ENCODE measurements at regions not wholly inside any gene's neighbourhood (a gene's known extent, or its start where the extent isn't known, plus 50 kb on each side); places are given as distances from the start of the nearest gene placed in this dataset.

DNA sequence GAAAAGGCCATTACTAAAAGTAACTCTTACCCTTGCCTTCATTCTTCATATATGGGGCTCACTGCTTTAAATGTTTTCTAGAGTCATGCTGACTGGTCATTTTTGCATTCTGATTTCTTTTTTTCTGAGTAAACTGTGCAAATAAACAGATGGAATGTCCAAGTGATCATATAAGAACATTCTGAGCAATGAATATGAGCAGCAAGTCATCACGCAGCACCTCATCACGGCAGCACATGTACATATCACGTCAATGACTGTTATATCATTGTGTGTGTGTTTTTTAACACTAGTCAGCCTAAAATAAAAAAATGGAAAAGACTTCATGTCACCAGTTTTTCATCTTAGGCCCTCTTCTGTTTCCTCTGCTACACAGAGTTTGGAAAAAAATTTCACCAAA is 490.0 kb upstream of the ZFHX3 start:
- Histone ChIP-seq H3K4me1 (ENCODE audit: control insufficient read depth in 1 of 2, insufficient read depth in 2 of 2, low read length in 2 of 2) (no peaks in the 10 kb centered on the region), H3K27me3 (ENCODE audit: insufficient read depth, low read length) (peaks cover 20% of the 10 kb centered on the region; the same call in 1 of the 2 replicates), H3K9me2 (ENCODE audit: insufficient read depth) (no peaks in the 10 kb centered on the region), H3K9ac (ENCODE audit: low read length) (no peak overlapping the region), H3K9me3 (ENCODE audit: control insufficient read depth in 1 of 2, insufficient read depth in 1 of 2, low read depth in 1 of 2, low read length in 2 of 2) (no peaks in the 10 kb centered on the region), H2AFZ (ENCODE audit: low read depth, low read length, poor library complexity, severe bottlenecking) (no peak overlapping the region), H3K36me3 (ENCODE audit: control insufficient read depth in 1 of 2, insufficient read depth in 2 of 2, low read length in 2 of 2) (no peaks in the 10 kb centered on the region), H3K4me2 (ENCODE audit: low read length) (no peak overlapping the region), H4K20me1 (ENCODE audit: insufficient read depth) (no peaks in the 10 kb centered on the region), H3K27ac (ENCODE audit: low read depth, low read length) (no peak overlapping the region), H3K79me2 (ENCODE audit: insufficient read depth, low read length) (no peaks in the 10 kb centered on the region), H3K4me3 (replicated peaks in 1 of 2; ENCODE audit: low read depth in 1 of 2, low read length in 2 of 2) (no peak overlapping the region)
- no peak for DNase-seq (ENCODE audit: low read depth, low spot score)
- ChIA-PET POLR2A (no interaction called here), RAD21 (ENCODE audit: low non-redundant PET in 1 of 2, low total read pairs in 2 of 2, uncharacterized antibody in 2 of 2, unreplicated experiment in 2 of 2) (no interaction called here), CTCF (no interaction called here)
- TF ChIP-seq ZNF274 (IDR thresholded peaks at IDR 0.05; ENCODE audit: low read depth, low read length) (no peak), ZFX (IDR thresholded peaks at IDR 0.05) (no peak), SIN3A (IDR thresholded peaks at IDR 0.05; ENCODE audit: low read depth) (no peak), POLR2AphosphoS5 (IDR thresholded peaks at IDR 0.05; ENCODE audit: low read depth, low read length) (no peak), SRF (IDR thresholded peaks at IDR 0.05; ENCODE audit: low read depth) (no peak), RAD21 (IDR thresholded peaks at IDR 0.05; ENCODE audit: low read depth) (no peak), TCF7L2 (IDR thresholded peaks at IDR 0.05; ENCODE audit: borderline replicate concordance, extremely low read depth, insufficient read depth, insufficient read length) (no peak), FOSL1 (IDR thresholded peaks at IDR 0.05; ENCODE audit: low read depth) (no peak), JUND (IDR thresholded peaks at IDR 0.05) (no peak)
- TF ChIP-seq, protein P1, sequence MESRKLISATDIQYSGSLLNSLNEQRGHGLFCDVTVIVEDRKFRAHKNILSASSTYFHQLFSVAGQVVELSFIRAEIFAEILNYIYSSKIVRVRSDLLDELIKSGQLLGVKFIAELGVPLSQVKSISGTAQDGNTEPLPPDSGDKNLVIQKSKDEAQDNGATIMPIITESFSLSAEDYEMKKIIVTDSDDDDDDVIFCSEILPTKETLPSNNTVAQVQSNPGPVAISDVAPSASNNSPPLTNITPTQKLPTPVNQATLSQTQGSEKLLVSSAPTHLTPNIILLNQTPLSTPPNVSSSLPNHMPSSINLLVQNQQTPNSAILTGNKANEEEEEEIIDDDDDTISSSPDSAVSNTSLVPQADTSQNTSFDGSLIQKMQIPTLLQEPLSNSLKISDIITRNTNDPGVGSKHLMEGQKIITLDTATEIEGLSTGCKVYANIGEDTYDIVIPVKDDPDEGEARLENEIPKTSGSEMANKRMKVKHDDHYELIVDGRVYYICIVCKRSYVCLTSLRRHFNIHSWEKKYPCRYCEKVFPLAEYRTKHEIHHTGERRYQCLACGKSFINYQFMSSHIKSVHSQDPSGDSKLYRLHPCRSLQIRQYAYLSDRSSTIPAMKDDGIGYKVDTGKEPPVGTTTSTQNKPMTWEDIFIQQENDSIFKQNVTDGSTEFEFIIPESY (IDR thresholded peaks at IDR 0.05; ENCODE audit: extremely low read depth, insufficient replicate concordance, low read length), result no peak
- TF ChIP-seq, protein P2, sequence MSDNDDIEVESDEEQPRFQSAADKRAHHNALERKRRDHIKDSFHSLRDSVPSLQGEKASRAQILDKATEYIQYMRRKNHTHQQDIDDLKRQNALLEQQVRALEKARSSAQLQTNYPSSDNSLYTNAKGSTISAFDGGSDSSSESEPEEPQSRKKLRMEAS (IDR thresholded peaks at IDR 0.05), result no peak
- TF ChIP-seq, protein P3, sequence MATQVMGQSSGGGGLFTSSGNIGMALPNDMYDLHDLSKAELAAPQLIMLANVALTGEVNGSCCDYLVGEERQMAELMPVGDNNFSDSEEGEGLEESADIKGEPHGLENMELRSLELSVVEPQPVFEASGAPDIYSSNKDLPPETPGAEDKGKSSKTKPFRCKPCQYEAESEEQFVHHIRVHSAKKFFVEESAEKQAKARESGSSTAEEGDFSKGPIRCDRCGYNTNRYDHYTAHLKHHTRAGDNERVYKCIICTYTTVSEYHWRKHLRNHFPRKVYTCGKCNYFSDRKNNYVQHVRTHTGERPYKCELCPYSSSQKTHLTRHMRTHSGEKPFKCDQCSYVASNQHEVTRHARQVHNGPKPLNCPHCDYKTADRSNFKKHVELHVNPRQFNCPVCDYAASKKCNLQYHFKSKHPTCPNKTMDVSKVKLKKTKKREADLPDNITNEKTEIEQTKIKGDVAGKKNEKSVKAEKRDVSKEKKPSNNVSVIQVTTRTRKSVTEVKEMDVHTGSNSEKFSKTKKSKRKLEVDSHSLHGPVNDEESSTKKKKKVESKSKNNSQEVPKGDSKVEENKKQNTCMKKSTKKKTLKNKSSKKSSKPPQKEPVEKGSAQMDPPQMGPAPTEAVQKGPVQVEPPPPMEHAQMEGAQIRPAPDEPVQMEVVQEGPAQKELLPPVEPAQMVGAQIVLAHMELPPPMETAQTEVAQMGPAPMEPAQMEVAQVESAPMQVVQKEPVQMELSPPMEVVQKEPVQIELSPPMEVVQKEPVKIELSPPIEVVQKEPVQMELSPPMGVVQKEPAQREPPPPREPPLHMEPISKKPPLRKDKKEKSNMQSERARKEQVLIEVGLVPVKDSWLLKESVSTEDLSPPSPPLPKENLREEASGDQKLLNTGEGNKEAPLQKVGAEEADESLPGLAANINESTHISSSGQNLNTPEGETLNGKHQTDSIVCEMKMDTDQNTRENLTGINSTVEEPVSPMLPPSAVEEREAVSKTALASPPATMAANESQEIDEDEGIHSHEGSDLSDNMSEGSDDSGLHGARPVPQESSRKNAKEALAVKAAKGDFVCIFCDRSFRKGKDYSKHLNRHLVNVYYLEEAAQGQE (IDR thresholded peaks at IDR 0.05; ENCODE audit: low read depth), result no peak
- TF ChIP-seq, protein P4, sequence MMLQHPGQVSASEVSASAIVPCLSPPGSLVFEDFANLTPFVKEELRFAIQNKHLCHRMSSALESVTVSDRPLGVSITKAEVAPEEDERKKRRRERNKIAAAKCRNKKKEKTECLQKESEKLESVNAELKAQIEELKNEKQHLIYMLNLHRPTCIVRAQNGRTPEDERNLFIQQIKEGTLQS (IDR thresholded peaks at IDR 0.05), result no peak
- TF ChIP-seq, protein P5, sequence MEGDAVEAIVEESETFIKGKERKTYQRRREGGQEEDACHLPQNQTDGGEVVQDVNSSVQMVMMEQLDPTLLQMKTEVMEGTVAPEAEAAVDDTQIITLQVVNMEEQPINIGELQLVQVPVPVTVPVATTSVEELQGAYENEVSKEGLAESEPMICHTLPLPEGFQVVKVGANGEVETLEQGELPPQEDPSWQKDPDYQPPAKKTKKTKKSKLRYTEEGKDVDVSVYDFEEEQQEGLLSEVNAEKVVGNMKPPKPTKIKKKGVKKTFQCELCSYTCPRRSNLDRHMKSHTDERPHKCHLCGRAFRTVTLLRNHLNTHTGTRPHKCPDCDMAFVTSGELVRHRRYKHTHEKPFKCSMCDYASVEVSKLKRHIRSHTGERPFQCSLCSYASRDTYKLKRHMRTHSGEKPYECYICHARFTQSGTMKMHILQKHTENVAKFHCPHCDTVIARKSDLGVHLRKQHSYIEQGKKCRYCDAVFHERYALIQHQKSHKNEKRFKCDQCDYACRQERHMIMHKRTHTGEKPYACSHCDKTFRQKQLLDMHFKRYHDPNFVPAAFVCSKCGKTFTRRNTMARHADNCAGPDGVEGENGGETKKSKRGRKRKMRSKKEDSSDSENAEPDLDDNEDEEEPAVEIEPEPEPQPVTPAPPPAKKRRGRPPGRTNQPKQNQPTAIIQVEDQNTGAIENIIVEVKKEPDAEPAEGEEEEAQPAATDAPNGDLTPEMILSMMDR (IDR thresholded peaks at IDR 0.05 in 2 of 3, conservative IDR thresholded peaks at IDR 0.05 in 1 of 3; ENCODE audit: borderline replicate concordance in 1 of 3, insufficient read depth in 1 of 3, low read depth in 2 of 3, low read length in 2 of 3), result no peak
- no peak for ATAC-seq
- BruUV-seq (replicated peaks), result no TSS peak
- intact Hi-C loops (cut with micrococcal nuclease), result no loop called here
